Mucosa of descending colon (tissue), 3 donors: ENCODE measurements at regions not wholly inside any gene's neighbourhood (a gene's known extent, or its start where the extent isn't known, plus 50 kb on each side); places are given as distances from the start of the nearest gene placed in this dataset.

ENCODE experiments used
- ATAC-seq: fragments of 200-7000 bp; cut with Tn5 transposase; one replicate; pipeline ENCODE4 v1.9.1; 2020; ENCODE audit warnings: mild to moderate bottlenecking, moderate library complexity
- DNase-seq, 3 donors: peaks; one replicate each; pipeline ENCODE4 v3.0.0-alpha.2; 2020
- H3K36me3 ChIP-seq: fragments of 200-600 bp; one replicate; pipeline ENCODE4 v1.8.0; 2021; ENCODE audit warnings: low read depth, mild to moderate bottlenecking
- H3K4me1 ChIP-seq: fragments of 200-600 bp; one replicate; pipeline ENCODE4 v1.8.0; 2021; ENCODE audit warnings: low read depth, mild to moderate bottlenecking
- H3K4me3 ChIP-seq: fragments of 200-600 bp; one replicate; pipeline ENCODE4 v1.8.0; 2021; ENCODE audit warnings: mild to moderate bottlenecking
- H3K9me3 ChIP-seq: fragments of 200-600 bp; one replicate; pipeline ENCODE4 v1.8.0; 2021; ENCODE audit warnings: mild to moderate bottlenecking
- intact Hi-C, 2 donors: fragments of 100-400 bp; cut with DNase I in 1 of 2; cut with micrococcal nuclease in 1 of 2; formaldehyde crosslinking; loops; one replicate each; pipeline versions ENCODE4 v1.11.0 to v1.11.1; 2022; cut with DNase I, micrococcal nuclease
- TF ChIP-seq, protein P1 (sequence below): fragments of 200-600 bp; IDR thresholded peaks from one replicate; pipeline ENCODE4 v1.8.0; 2022; ENCODE audit warnings: antibody characterized with exemption, mild to moderate bottlenecking
- donor health status: DM: no; HTN: no; CAD: no; lungs with moderate emphysema.
- donor health status: DM: no; HTN: no; CAD: no.
- donor health status: DM: no; HTN: yes; CAD: no.

DNA sequence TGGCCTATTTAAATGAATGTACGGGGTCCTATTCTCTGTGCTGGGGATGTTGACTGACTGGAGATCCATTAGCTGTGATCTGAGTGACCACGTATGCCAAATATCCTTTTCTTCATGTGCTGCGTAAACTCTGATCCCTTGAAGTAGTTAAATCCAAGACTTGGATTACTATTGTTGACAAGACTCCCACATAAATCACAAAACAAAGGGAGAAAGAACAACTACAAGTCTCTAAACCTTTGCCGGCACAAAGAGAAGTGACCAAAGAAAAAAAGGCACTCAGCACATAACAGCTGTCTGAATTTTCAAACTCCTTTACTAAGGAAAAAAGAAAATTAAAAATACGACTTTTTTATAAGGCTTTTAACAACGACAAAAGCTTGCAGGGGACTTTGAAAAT lies 559.9 kb upstream of the CDH8 start:
- no peaks in the 10 kb centered on the region for H3K36me3 ChIP-seq
- DNase-seq = no peak
- ATAC-seq = no peak
- intact Hi-C loops = no loop called here
- peaks cover 18% of the 10 kb centered on the region for H3K9me3 ChIP-seq
- TF ChIP-seq, protein P1, sequence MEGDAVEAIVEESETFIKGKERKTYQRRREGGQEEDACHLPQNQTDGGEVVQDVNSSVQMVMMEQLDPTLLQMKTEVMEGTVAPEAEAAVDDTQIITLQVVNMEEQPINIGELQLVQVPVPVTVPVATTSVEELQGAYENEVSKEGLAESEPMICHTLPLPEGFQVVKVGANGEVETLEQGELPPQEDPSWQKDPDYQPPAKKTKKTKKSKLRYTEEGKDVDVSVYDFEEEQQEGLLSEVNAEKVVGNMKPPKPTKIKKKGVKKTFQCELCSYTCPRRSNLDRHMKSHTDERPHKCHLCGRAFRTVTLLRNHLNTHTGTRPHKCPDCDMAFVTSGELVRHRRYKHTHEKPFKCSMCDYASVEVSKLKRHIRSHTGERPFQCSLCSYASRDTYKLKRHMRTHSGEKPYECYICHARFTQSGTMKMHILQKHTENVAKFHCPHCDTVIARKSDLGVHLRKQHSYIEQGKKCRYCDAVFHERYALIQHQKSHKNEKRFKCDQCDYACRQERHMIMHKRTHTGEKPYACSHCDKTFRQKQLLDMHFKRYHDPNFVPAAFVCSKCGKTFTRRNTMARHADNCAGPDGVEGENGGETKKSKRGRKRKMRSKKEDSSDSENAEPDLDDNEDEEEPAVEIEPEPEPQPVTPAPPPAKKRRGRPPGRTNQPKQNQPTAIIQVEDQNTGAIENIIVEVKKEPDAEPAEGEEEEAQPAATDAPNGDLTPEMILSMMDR = no peak
- H3K4me1 ChIP-seq = no peaks in the 10 kb centered on the region
- H3K4me3 ChIP-seq = no peak overlapping the region

DNA sequence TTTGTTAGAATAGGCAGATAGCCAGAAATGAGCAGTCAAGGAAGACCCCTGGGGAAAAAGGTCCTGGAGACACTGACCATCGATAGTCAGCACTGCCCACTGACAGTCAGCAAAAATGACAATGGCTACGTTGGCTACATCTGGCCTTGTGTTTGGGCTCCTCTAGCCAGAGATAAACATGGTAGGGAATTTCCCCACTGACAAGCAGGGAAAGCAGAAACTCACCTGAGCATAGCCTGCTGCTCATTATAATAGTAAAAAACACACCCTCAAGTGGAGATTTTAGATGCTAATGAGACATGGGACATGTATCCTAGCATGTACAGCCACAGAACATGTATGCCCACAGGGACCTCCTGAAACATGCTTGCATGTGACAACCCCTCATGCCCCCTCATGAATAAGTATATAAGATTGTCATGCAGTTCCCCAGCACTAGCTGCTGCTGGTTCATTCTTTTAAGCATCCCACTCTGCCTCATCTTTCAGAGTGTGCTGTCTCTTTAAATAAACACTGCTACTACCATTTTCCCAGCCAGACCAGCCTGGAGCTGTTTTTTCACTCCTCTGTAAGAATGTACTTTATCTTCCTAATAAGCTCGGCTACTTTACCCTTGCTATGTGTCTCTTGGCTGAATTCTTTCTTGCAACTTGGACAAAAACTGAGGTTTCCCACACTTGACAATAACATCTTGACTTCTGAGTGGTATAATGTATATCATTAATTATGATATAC lies 550.1 kb upstream of the CDH8 start:
- no peak for DNase-seq
- H3K4me1 ChIP-seq = no peaks in the 10 kb centered on the region
- ATAC-seq = no peak
- no peaks in the 10 kb centered on the region for H3K36me3 ChIP-seq
- peaks cover 3% of the 10 kb centered on the region for H3K9me3 ChIP-seq
- intact Hi-C loops = no loop called here
- no peak overlapping the region for H3K4me3 ChIP-seq
- TF ChIP-seq, protein P1 = no peak

DNA sequence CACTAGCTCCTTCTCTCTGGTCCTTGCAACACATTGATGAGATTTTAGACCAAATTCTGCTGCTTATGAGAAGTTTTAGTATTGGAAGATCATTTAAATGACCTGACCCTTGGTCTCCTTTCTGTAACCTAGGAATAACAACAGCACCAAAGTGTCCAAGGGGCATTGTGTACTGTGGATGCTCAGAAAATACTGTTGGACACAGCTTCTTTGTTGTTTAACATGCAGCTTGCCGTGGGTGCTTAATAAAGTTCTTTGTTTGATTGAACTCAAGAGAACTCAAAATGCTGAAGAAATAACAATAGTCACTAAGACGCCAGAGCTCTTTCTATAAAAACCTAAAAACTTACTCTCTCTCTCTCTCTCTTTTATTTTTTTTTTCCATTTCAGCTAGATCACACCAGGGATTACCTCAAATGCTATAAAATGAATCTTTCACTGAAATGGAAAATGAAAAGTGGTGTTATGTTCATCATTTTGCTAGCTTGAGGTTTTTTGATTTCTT lies 548.9 kb upstream of the CDH8 start:
- ATAC-seq (no peak), DNase-seq (no peak)
- Histone ChIP-seq H3K4me1 (no peaks in the 10 kb centered on the region), H3K9me3 (no peaks in the 10 kb centered on the region), H3K4me3 (no peak overlapping the region), H3K36me3 (no peaks in the 10 kb centered on the region)
- intact Hi-C loops = no loop called here
- TF ChIP-seq, protein P1 = no peak

DNA sequence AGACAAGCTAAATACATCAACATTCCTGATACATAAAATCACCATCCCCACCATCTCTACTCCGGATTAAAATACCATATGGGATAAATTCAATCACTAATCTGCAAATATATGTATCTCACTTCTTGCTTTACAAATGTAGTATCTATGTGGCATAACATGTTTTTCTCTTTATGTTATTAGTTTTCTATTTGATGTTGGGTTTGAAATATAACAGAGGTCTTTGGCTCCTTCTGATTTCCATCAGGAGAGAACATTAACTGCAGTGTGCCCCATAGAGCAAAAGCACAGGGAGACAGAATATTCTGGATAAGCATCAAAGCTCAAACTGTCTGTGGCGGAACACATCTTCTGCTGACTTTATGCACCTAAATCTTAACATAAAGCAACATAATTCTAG lies 547.2 kb upstream of the CDH8 start:
- DNase-seq = no peak
- no peak for ATAC-seq
- Histone ChIP-seq H3K36me3 (no peaks in the 10 kb centered on the region), H3K9me3 (no peaks in the 10 kb centered on the region), H3K4me3 (no peak overlapping the region), H3K4me1 (no peaks in the 10 kb centered on the region)
- intact Hi-C loops = no loop called here
- TF ChIP-seq, protein P1 = no peak

DNA sequence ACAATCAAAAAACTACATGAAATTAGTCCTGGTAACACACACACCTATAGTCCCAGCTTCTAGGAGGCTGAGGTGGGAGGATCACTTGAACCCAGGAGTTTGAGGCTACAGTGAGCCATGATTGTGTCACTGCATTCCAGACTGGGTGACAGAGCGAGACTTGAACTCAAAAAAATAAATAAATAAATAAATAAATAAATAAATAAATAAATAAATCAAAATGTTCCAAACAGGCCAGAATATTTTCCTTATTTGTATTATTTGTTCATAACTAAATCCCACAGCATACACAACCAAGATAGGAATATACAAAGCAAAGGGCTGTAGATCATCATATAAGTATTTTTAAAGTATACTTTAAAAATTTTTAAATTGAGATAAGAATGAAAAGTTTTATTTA lies 537.2 kb upstream of the CDH8 start:
- no peak for ATAC-seq
- intact Hi-C loops = no loop called here
- H3K4me3 ChIP-seq = no peak overlapping the region
- H3K36me3 ChIP-seq = no peaks in the 10 kb centered on the region
- no peaks in the 10 kb centered on the region for H3K4me1 ChIP-seq
- no peak for DNase-seq
- peaks cover 32% of the 10 kb centered on the region for H3K9me3 ChIP-seq
- TF ChIP-seq, protein P1 = no peak
